22Rv1 (cell line): ENCODE measurements at regions not wholly inside any gene's neighbourhood (a gene's known extent, or its start where the extent isn't known, plus 50 kb on each side); places are given as distances from the start of the nearest gene placed in this dataset.

ENCODE experiments used
- ZFX ChIP-seq: fragments of 450-650 bp; IDR thresholded peaks from 2 replicates; pipeline ENCODE4 v1.6.1; 2017; ENCODE audit warnings: antibody characterized with exemption, borderline replicate concordance
- TF ChIP-seq, protein P1 (sequence below): fragments of 450-650 bp; IDR thresholded peaks from 2 replicates; pipeline ENCODE4 v1.5.1; 2017; ENCODE audit warnings: mild to moderate bottlenecking

DNA sequence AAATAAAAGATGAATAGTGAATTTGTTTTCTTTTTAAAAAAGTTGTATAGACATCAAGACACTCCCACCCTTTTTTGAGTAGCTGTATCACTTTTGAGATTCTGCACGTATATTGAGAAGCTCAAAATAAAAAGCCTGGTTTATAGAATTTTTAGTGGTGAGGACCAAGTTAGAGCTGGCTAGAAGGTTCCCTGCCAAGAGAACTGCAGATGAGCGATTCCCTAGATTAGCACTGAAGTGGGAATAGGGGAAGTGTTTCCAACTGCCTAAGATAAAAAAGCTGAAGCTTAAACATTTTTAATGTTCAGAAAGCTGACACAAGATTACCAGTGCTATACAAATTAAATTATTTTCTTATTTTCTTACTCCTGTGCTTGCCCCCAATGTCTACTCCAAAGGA, 135.7 kb upstream of the TMEM229A start:
- TF ChIP-seq, protein P1, sequence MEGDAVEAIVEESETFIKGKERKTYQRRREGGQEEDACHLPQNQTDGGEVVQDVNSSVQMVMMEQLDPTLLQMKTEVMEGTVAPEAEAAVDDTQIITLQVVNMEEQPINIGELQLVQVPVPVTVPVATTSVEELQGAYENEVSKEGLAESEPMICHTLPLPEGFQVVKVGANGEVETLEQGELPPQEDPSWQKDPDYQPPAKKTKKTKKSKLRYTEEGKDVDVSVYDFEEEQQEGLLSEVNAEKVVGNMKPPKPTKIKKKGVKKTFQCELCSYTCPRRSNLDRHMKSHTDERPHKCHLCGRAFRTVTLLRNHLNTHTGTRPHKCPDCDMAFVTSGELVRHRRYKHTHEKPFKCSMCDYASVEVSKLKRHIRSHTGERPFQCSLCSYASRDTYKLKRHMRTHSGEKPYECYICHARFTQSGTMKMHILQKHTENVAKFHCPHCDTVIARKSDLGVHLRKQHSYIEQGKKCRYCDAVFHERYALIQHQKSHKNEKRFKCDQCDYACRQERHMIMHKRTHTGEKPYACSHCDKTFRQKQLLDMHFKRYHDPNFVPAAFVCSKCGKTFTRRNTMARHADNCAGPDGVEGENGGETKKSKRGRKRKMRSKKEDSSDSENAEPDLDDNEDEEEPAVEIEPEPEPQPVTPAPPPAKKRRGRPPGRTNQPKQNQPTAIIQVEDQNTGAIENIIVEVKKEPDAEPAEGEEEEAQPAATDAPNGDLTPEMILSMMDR = no peak
- no peak for TF ChIP-seq ZFX
